HG02885 (cell line): ENCODE measurements at regions not wholly inside any gene's neighbourhood (a gene's known extent, or its start where the extent isn't known, plus 50 kb on each side); places are given as distances from the start of the nearest gene placed in this dataset.
"Not testable (repeated sequence)": the region's sequence is repeated elsewhere in the genome, so short reads cannot be mapped to it uniquely, and the experiment has no call there.

ENCODE experiments used
- ATAC-seq: cut with Tn5 transposase; IDR thresholded peaks from one replicate; pipeline ENCODE4 v1.9.1; 2021; ENCODE audit warnings: mild to moderate bottlenecking; ENCODE audit not compliant: unreplicated experiment, poor library complexity

GRCh38 chr10:6784429-6784828, 204.4 kb upstream of the PRKCQ start:
- ATAC-seq: not testable (repeated sequence)

- ATAC-seq: no peak
These were observed 203.4 kb upstream of the PRKCQ start for GRCh38 chr10:6783471-6783870.

GRCh38 chr10:6782378-6782777, 202.3 kb upstream of the PRKCQ start:
- ATAC-seq: no peak

GRCh38 chr10:6781133-6781770, 201.2 kb upstream of the PRKCQ start:
- ATAC-seq: peak; percentile 66

- no peak for ATAC-seq
These were observed 200.1 kb upstream of the PRKCQ start for GRCh38 chr10:6780008-6780677.

GRCh38 chr10:6778992-6779701, 199.1 kb upstream of the PRKCQ start:
- ATAC-seq: no peak

GRCh38 chr10:6776170-6776569, 196.1 kb upstream of the PRKCQ start:
- no peak for ATAC-seq

- ATAC-seq: no peak
These were observed 194.3 kb upstream of the PRKCQ start for GRCh38 chr10:6774406-6774805.

GRCh38 chr10:6771331-6771730, 191.3 kb upstream of the PRKCQ start:
- no peak for ATAC-seq

GRCh38 chr10:6770846-6771245, 190.8 kb upstream of the PRKCQ start:
- ATAC-seq: no peak

GRCh38 chr10:6769704-6770417, 189.8 kb upstream of the PRKCQ start:
- peak; percentile 72 for ATAC-seq

- no peak for ATAC-seq
These were observed 186.2 kb upstream of the PRKCQ start for GRCh38 chr10:6766131-6766801.

- no peak for ATAC-seq
These were observed 183.3 kb upstream of the PRKCQ start for GRCh38 chr10:6763423-6763822.

- no peak for ATAC-seq
These were observed 182.9 kb upstream of the PRKCQ start for GRCh38 chr10:6763001-6763400.

GRCh38 chr10:6759961-6760360, 179.9 kb upstream of the PRKCQ start:
- ATAC-seq: no peak

- no peak for ATAC-seq
These were observed 177.1 kb upstream of the PRKCQ start for GRCh38 chr10:6757158-6757557.

- ATAC-seq: no peak
These were observed 176.6 kb upstream of the PRKCQ start for GRCh38 chr10:6756716-6757115.

GRCh38 chr10:6755781-6756460, 175.8 kb upstream of the PRKCQ start:
- ATAC-seq: peak; percentile 63

- ATAC-seq: no peak
These were observed 173.6 kb upstream of the PRKCQ start for GRCh38 chr10:6753644-6754043.

GRCh38 chr10:6751363-6751762, 171.3 kb upstream of the PRKCQ start:
- ATAC-seq: no peak
